GM18868 (cell line): ENCODE measurements at regions not wholly inside any gene's neighbourhood (a gene's known extent, or its start where the extent isn't known, plus 50 kb on each side); places are given as distances from the start of the nearest gene placed in this dataset.
"Not testable (repeated sequence)": the region's sequence is repeated elsewhere in the genome, so short reads cannot be mapped to it uniquely, and the experiment has no call there.

Experiments used
- ATAC-seq: cut with Tn5 transposase; IDR thresholded peaks from one replicate; pipeline ENCODE4 v1.9.1; 2021; ENCODE audit warnings: mild to moderate bottlenecking, moderate library complexity; ENCODE audit not compliant: unreplicated experiment

DNA sequence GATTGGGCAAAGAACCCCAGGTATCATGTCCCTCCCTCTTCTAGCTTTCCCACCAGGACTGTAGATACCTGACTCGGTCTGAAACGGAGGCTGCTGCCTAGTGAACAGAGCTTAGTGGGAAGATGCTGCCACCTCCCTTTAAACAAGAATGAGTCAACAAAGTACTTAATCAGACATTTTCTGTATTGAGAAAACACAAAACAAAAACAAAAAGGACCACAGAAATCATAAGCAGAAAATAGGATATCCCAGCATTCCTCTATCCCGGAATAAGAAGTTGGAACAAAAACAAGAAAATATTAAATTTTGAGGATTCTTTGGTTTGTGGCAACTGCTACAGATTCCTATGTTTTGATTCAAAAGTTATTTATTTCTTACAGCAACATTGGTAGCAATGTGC is 51.7 kb upstream of the COL8A1 start:
- no peak for ATAC-seq

DNA sequence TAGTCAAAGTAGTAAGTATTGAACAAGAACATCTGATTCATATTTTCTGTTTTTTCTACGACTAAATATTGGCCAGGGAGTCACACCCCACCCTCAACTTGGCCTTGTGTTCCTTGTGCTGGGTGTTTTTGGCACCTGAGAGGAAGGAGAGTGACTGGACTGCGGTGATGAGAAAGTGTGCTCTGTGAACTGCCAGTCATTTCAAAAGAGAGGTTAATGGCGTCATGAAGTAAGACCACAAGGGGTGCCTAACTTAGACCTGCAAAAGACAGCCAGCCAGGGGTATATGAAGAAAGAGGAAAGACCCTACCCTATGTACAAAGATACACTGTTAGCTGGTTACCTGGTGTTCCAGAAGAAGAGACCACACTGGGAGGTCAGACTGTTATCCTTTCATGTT is 58.4 kb upstream of the COL8A1 start:
- ATAC-seq, result peak; percentile 70

DNA sequence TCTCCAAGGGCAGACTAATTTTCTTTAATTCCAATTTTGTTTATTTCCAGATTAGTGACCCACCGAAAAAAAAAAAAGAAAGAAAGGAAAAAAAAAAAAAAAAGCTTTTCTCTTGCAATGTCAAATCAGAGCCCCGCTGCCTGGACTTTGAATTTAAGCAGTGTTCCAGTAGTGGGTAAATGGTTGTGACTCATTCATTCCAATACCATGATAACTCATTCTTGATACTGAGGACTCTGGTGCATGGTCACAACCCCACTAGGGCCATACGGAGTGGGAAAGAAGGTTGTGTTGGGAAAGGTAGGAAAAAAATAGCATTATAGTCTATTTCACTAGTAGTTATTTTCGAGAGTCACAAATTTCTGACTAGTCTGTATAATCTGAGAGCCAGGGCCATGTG is 59.1 kb upstream of the COL8A1 start:
- ATAC-seq, result no peak

DNA sequence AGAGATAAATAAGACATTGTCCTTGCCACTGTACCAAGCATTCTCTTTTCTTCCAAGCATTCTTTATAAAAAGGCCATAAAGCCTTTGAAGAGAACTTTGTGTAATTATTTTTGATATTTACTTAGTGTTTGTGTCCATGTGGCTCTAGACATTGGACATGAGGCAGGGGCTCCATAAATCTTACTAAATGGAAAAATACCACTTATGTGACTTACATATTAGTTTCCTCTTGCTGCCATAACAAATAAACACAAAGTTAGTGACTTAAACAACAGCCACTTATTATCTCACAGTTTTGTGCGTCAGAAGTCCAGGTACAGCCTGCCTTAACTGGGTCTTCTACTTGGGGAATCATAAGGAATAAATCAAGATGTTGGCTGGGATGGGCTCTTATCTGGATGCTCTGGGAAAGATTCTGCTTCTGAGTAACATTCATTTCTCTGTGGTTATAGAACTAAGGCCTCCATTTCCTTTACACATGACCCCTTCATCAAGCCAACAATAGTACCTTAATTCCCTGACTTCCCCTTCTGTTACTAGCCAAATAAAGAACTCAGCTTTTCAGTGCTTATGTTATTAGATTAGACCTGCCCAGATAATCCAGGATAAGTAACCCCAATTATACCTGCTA is 59.9 kb upstream of the COL8A1 start:
- no peak for ATAC-seq

DNA sequence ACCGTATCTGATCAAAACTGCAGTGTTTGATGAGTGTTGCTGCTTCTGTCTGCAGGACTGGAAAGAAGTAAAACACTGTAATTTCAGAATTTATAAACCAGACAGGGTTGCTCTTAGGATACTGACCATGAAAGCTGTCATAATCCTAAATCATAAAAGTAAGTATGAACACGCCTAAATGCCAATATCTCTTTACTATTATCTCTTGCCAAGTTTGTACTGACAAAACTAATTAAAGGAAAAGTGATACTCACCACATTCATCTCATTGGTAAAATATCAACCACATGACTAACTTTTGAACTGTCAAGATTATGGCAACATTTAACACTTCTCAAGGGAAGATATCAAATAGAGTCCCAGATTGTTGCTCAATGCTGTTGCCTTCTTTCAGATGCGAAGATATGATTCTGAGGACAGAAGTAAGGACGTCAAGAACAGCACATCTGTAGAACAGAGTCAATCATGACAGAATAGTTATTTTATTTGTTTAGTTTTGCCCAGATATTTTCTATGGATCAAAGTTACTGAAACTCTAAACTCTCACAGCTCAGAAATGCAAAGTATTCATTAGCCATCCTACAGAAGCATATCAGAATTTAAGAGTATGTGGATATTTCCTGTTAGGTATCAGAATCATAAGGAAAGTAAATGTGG is 61.4 kb upstream of the COL8A1 start:
- ATAC-seq, result no peak

DNA sequence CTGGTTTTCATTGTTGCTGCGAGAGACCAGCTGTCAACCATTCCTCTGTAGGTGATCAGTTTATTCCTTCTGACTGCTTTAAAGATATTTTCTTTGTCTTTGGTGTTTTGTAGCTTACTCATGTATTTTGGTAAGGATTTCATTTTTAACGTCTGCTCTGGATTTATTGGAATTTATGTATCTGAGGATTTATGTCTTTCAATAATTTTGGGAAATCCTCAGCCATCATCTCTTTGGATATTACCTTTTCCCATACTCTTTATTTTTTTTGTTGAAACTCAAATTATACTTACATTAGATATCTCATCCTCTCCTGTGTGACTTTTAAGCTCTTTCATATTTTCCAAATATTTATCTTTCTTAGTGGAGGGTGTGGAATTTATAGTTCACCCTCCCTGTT is 62.7 kb upstream of the COL8A1 start:
- no peak for ATAC-seq

DNA sequence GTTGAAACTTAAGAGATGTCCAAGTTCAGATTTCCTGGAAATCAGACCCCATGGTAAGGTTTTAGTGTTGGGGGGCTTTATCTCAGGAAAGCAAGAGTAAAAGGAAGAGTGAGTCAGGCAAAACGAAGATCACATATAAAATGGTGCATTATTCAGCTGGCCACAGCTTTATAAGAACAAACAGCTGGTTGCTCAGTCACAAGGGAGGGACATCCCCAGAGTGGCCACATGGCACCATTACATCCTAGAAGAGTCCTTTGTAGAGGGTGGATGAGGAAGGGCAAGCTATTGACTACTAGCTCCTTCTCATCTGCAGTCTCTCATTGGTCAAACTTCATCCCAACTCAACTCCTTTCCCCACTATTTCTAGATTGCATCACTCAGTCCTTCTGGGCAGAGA is 68.3 kb upstream of the COL8A1 start:
- no peak for ATAC-seq

DNA sequence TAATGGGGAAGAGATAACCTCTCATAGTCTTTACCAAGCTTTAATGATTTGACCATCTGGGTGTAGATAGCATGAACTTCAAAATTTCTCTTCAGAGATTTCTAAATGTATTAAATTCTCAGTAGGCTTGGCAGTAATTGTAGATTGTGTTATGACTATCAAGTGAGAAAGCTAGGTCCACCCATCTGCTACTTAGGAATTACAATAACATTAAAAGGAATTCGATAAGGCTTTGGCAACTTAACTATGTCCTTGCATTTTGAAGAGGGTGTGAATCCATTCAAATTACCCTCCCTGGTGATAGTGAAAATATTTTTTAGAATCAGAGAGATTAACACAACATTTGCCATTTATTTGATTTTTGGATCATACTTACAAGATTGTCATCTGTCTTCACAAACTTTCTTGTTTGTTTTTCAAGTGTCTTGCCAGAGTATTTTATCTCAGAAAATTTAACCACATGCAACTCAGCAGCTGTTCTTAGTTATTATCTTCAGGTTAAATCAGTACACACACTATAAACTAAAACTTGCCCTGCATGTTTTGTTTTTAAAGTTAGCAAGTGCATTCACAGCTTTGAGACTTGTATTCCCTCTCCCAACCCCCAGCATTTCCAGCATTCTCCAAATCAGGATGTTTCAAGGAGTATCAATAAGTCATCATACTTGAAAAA is 69.6 kb upstream of the COL8A1 start:
- no peak for ATAC-seq

DNA sequence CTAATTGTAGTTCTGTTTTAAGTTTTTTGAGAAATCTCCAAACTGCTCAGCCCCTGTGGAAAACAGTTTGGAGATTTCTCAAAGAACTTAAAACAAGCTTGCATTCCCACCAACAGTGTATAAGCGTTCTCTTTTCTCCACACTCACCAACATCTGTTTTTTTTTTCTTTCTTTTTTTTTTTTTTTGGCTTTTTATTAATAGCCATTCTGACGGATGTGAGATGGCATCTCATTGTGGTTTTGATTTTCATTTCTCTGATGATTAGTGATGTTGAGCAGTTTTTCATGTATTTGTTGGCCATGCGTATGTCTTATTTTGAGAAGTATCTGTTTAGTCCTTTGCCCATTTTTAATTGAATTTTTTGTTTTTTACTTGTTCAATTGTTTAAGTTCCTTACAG is 73.1 kb upstream of the COL8A1 start:
- no peak for ATAC-seq

DNA sequence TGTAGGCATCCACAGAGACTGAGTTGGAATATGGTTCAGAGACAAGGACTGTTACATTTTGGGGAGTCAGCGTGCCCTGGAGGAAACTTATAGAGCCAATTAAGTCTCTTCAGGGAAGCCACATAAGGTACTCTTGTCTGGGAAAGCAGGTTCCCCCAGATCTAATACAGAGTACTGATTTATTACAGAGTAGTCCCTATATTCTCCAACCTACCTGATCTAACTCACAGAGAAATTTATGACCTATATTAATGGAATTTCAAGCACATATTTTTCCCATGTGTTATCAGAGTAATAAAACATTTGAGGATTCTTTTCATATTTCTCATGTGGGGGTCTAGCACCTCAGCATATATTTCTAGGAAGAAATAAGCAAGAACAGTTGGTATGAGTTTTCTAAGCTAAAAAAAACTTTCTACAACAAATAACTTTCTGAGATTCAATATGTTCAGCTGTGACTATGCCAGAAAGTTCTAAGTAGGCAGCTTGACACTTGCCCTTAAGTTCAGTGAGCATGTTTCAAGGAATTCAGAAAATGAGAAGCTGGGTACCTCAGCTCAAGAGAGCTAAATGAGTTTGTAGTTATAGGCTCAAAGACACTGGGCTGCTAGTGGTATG is 75.3 kb upstream of the COL8A1 start:
- ATAC-seq, result no peak

DNA sequence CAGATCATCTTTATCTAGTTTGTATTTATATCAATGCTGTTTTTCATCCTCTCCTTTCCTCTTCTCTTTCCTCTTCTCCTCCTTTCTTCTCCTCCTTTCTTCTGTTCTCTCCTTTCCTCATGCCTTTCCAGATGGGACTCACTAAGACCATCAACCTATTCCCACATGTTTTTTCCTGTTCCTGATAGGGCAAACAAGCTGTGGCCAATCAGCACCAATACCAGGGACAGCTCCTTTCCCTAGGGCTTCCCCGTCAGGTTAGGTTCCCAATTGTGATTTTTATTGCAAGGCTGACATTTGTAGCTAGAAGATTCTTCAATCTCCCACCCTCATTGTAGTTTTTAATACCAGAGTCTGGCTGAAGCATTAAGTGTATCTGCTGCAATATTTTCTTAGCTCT is 76.3 kb upstream of the COL8A1 start:
- ATAC-seq, result no peak

DNA sequence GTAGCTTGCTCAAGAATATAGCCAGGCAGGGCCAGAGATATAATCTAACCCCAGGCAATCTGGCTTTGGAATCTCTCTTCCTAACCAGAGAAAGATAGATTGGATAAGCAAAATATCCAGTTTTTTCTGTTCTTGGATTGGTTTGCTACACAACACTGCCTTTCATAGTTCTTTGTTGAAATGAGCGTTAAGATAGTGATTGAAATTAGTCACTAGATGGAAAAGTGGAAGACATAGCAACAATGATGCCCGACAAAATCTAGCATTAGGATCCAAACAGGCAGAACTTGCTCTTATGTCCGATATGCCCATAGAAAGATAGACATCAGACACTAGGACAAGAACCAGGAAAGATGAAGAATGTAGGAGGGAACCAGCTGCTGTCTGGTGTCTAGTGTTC is 77.3 kb upstream of the COL8A1 start:
- no peak for ATAC-seq

DNA sequence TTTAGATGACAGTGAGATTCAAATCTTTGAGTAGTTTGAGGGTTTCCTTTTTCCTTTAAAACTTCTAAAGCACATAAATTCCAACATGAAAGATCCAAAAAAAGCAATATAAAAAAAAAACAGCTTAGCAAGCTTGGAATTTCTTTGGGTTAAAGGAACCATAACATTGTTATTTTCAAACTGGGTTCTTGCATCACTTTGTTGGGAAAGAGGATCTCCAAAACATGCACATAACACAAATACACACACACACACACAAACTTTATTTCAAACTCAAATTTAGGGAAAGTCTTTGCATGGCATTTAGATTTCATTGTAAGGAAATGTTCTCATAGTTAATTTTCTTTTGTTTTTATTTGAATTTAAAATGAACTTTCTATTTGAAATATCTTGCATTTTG is 79.2 kb upstream of the COL8A1 start:
- ATAC-seq, result no peak

DNA sequence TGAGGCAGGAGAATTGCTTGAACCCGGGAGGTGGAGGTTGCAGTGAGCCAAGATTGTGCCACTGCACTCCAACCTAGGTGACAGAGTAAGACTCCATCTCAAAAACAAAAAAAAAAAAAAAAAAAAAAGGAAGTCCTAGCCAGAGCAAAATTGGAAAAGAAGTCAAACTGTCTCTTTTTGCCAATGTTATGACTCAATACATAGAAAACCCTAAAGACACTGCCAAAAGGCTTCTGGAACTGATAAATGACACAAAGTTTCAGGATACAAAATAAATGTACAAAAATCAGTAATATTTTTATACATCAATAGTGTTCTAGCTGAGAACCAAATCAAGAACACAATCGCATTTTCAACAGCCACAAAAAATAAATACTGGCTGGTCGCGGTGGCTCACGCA is 82.5 kb upstream of the COL8A1 start:
- ATAC-seq, result not testable (repeated sequence)

DNA sequence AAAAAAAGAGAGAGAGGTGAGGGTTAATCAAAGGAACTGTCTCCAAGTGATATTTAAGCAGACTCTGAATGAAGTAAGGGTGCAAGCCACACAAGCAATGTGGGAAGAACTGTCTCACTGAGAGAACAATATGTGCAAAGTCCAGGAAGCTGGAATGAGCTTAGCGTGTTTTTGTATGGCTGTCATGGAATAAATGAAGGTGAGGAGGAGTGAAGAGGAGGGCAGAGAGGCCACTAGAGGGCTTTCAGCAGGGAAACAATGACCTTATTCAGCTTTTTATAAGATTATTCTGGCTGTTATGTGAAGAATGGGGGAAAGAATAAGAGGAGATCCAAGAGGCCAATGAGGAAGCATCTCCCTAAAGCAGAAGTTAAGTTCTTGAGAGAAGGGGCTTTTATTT is 86.9 kb upstream of the COL8A1 start:
- ATAC-seq, result no peak

DNA sequence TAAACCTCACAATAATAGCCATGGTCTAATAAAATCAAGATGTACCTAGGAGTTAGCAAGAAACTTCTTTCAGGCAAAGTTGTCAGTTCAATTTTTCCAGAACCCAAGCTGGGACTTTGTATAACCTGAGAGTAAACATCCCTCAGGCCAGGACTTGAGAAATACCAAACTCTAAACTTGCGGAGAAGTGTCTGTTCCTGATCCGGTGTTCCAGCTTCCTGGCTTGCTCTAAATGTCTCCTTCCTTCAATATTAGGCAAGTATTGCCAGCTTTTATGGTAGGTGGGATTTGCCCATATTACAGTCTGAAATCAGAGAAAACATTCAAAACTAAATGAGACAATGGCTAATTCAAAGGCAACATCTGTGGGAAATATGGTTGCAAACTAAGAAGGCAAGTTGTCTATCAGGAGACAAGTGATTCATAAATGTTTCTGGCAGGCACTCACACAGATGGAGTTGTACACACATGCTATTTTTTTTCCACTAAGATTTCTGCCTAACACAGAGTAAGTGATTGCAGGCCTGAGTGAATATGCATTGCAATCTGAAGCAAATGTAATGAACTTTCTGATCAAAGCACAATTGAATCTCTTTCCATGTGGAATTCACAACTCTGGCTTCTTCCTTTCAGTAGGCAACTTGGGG is 88.3 kb upstream of the COL8A1 start:
- ATAC-seq, result no peak

DNA sequence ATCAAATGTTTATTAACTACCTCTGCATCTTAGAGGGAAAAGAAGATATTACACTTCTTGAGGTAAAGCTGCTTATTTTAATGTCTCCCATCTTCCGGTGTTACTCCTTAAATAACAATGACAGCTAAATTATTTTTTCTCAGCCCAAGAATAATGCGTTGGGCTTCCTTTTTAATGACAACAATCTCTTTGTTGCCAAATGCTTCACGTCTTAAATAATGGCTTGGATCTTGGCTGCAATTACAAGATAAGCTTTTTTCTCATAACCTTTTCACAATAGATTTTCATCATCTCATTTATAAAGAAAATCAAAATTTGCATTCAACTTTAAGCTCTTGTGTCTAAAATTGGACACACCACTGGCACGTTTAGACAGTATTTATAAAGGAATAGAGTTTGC is 89.2 kb upstream of the COL8A1 start:
- no peak for ATAC-seq

DNA sequence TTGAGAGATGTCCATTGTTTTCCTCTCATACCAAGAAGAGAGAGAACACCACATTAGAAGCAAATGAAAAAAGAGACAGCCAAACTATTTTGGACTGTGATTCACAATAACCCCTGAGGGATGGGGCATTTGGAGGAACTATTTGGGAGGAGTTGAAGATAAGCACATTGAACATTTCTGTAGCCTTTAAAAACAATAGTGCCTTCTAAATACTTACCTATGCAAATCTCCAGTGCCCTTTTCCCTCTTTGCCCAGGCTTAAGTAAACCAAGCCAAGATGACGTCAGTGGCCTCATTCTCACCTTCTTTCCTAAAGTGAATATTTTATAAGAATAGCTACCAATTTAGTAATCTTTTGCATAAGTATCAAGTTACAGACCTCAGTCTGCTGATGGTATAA is 89.7 kb upstream of the COL8A1 start:
- no peak for ATAC-seq

DNA sequence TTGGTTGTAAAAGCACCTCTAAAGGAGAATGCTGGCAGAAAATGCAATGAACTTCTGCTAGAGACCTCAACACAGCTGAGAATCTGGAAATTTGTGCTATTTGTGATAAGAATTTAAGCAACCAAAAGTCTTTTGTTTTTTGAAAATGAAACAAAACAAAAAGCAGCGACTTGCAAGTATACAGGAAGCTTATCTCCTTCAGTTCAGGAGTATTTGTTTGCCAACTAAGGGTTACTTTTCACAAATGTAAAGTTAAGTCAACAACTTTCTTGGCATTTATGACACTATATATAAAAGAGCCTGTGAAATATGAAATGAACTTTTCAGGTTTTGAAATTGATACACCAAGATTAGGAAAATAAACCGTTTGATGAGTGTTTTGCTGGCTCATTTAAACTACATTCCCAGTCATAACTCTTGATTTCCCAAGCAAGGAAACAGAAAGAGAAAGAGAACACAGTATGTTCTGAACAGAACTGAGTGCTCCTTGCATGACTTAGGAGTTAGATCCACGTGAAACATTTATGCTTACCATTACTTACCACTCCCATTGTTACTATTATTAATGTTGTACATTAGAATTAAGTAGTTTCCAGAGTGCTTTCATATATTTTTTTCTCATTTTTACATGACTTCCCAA is 92.3 kb upstream of the COL8A1 start:
- peak; percentile 31 for ATAC-seq

DNA sequence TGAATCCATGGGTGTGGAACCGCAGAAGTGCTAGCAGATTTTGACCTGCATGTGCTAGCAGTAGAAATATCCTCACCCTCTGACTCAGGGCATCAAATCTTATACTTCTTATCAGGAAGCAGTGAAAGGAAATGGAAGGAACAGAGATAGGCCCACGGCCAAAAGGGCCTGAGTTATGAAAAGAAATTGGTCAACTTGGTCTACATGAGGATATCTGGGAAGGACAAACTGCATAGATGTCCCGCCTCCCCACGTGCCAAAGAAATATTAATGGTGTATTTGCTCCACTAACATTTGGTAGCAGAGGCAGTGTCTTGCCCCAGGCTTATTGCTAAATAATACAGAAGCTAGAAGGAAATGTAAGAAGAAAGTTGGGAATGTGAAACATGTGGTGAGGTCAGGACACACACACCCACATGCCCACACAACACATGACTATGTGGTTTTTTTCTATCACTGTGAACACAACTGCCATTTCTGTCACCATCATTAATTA is 93.6 kb upstream of the COL8A1 start:
- no peak for ATAC-seq

DNA sequence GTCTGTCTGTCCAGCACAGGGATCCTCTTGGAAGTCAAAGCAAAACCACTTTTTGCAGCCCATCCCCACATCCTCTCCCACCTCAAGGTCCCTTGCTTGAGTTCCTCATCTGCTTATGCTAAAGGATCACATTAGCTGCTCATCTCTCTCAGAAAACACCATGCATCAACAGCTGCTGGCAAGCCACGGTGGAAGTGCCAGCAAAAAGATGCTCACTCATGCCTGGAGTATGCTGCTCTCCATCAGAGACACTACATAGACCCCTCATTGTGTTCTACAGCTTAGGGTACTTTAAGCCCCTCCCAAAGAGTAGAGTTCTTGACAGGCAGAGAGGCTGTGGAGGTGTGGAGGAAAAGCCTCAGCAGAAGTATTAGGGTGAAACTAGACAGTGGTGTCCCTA is 94.6 kb upstream of the COL8A1 start:
- ATAC-seq, result no peak
